ENCODE measurements at regions not wholly inside any gene's neighbourhood (a gene's known extent, or its start where the extent isn't known, plus 50 kb on each side); places are given as distances from the start of the nearest gene placed in this dataset.

- Histone ChIP-seq H3K4me1 (replicated peaks; ENCODE audit: insufficient read depth) (no peaks in the 10 kb centered on the region), H3F3A (ENCODE audit: insufficient read depth, low read depth) (no peaks in the 10 kb centered on the region), H3K27ac (no peak overlapping the region), H3K79me2 (ENCODE audit: low read depth) (no peaks in the 10 kb centered on the region), H3K9me3 (ENCODE audit: insufficient read depth, low read depth) (no peaks in the 10 kb centered on the region), H4K20me1 (ENCODE audit: insufficient read depth) (no peaks in the 10 kb centered on the region), H2AFZ (no peak overlapping the region), H3K4me2 (no peak overlapping the region), H3K4me3 (no peak overlapping the region), H3K27me3 (ENCODE audit: insufficient read depth, low read depth) (no peaks in the 10 kb centered on the region), H3K36me3 (ENCODE audit: low read depth) (no peaks in the 10 kb centered on the region), H3K9me2 (ENCODE audit: insufficient read depth) (no peaks in the 10 kb centered on the region)
- TF ChIP-seq EZH2 (IDR thresholded peaks at IDR 0.05; ENCODE audit: low read depth) = no peak
- TF ChIP-seq CTCF (conservative IDR thresholded peaks at IDR 0.05) = no peak
- DNase-seq = no peak
- intact Hi-C loops (cut with micrococcal nuclease; ENCODE audit: unreplicated experiment) = no loop called here
- POLR2A ChIA-PET (ENCODE audit: unreplicated experiment) = no interaction called here
- CTCF ChIA-PET = interaction anchor here (1.4 kb wide), 1 partner anchor 218 kb away, joined by 8 read pairs; no protein-coding TSS in a partner anchor
- no TSS peak for BruUV-seq (replicated peaks)
These were observed 50.2 kb upstream of the BCL9 start for GRCh38 chr1:147491098-147491497.

Data from PC-9 (cell line).